ENCODE measurements at regions not wholly inside any gene's neighbourhood (a gene's known extent, or its start where the extent isn't known, plus 50 kb on each side); places are given as distances from the start of the nearest gene placed in this dataset.

- TF ChIP-seq CTCF (IDR thresholded peaks at IDR 0.05 in 2 of 3, conservative IDR thresholded peaks at IDR 0.05 in 1 of 3; ENCODE audit: control insufficient read depth in 2 of 3, extremely low read depth in 1 of 3, insufficient read depth in 1 of 3, low read depth in 3 of 3, low read length in 3 of 3) (no peak), SMC3 (IDR thresholded peaks at IDR 0.05; ENCODE audit: borderline replicate concordance, low read length) (no peak), NFYA (IDR thresholded peaks at IDR 0.05; ENCODE audit: borderline replicate concordance, low read depth, low read length) (no peak), RCOR1 (conservative IDR thresholded peaks at IDR 0.05; ENCODE audit: low read depth, low read length) (no peak), POLR2AphosphoS2 (IDR thresholded peaks at IDR 0.05; ENCODE audit: low read depth, low read length) (no peak)
Observed at GRCh38 chr19:30076751-30077670, 135.0 kb downstream of the URI1 start.
